ENCODE measurements at regions not wholly inside any gene's neighbourhood (a gene's known extent, or its start where the extent isn't known, plus 50 kb on each side); places are given as distances from the start of the nearest gene placed in this dataset.

GRCh38 chr18:61616111-61616610, 276.6 kb downstream of the RNF152 start:
- TF ChIP-seq CTCF (IDR thresholded peaks at IDR 0.05 in 4 of 5, conservative IDR thresholded peaks at IDR 0.05 in 1 of 5) (no peak), POLR2A (IDR thresholded peaks at IDR 0.05) (no peak)

All from gastrocnemius medialis (tissue), 4 donors.